HepG2 (cell line): ENCODE measurements at regions not wholly inside any gene's neighbourhood (a gene's known extent, or its start where the extent isn't known, plus 50 kb on each side); places are given as distances from the start of the nearest gene placed in this dataset.
"Not testable (repeated sequence)": the region's sequence is repeated elsewhere in the genome, so short reads cannot be mapped to it uniquely, and the experiment has no call there.

Source experiments
- ATAC-seq: fragments of 200-7000 bp; cut with Tn5 transposase; 3 replicates; pipeline ENCODE4 v1.9.1; 2020; ENCODE audit warnings: mild to moderate bottlenecking, moderate library complexity
- BruUV-seq: library from RNA; stranded (reverse); fragments of 400-500 nt; replicated peaks from 2 replicates; lab custom pipeline; 2021; lab: Mats Ljungman, UMichigan
- CTCF ChIA-PET: fragments of 300-600 bp; formaldehyde crosslinking; extraction: SDS; loops from one replicate; lab custom pipeline; 2021; ENCODE audit warnings: low total read pairs, inconsistent platforms, low intra/inter-chr PET ratio; lab: Yijun Ruan, JAX
- POLR2A ChIA-PET: fragments of 350-600 bp; sonication (Branson Sonifier 250); formaldehyde crosslinking; loops from one replicate; lab custom pipeline; 2020; ENCODE audit warnings: antibody characterized with exemption, inconsistent platforms; lab: Yijun Ruan, JAX
- DNase-seq: peaks from one replicate; pipeline ENCODE4 v3.0.0-alpha.2; 2015; ENCODE audit warnings: low spot score
- FAIRE-seq: peaks from 3 replicates; lab custom pipeline; 2011; peaks lifted over from hg19 to GRCh38; lab: Jason Lieb, UNC
- H2AFZ ChIP-seq: one replicate; pipeline ENCODE4 v1.6.1; 2011; ENCODE audit warnings: low read length, inconsistent platforms
- H3K27ac ChIP-seq: fragments of 300-600 bp; 3 replicates; pipeline ENCODE4 v1.8.0; 2011; ENCODE audit warnings: mixed run types, mild to moderate bottlenecking, mixed read lengths, low read length, inconsistent platforms; ENCODE audit not compliant: insufficient read depth; ENCODE audit errors: extremely low read length
- H3K27me3 ChIP-seq, 2 experiments: fragments of 200-600 bp in 1 of 2; 2 replicates in 1 of 2; 3 replicates in 1 of 2; pipeline versions ENCODE4 v1.6.0 to v1.8.0; 2011; ENCODE audit warnings: low read length in 2 of 2, mild to moderate bottlenecking in 2 of 2, moderate library complexity in 2 of 2, inconsistent platforms in 1 of 2; ENCODE audit not compliant: insufficient read depth in 2 of 2, control insufficient read depth in 1 of 2
- H3K36me3 ChIP-seq, 2 experiments: fragments of 200-600 bp in 1 of 2; replicated peaks in 1 of 2; 2 replicates in 1 of 2; 3 replicates in 1 of 2; pipeline versions ENCODE4 v1.5.1 to v1.8.0; 2011; ENCODE audit warnings: low read length in 2 of 2, inconsistent platforms in 1 of 2; ENCODE audit not compliant: insufficient read depth in 2 of 2, control insufficient read depth in 1 of 2
- H3K4me1 ChIP-seq: 2 replicates; pipeline ENCODE4 v1.5.1; 2012; ENCODE audit warnings: low read length, inconsistent platforms; ENCODE audit not compliant: insufficient read depth
- H3K4me2 ChIP-seq: 2 replicates; pipeline ENCODE4 v1.6.0; 2011; ENCODE audit warnings: low read depth, low read length, inconsistent platforms
- H3K4me3 ChIP-seq, 3 experiments: fragments of 200-600 bp in 1 of 3; sonication (generic), shearing (Covaris generic) in 1 of 3; replicated peaks in 1 of 3; 2 replicates each; pipeline ENCODE4 v1.5.1; 2011 to 2016; ENCODE audit warnings: low read length in 3 of 3, inconsistent platforms in 2 of 3, low read depth in 2 of 3, mild to moderate bottlenecking in 2 of 3, control low read depth in 1 of 3, mixed read lengths in 1 of 3; ENCODE audit not compliant: insufficient read depth in 1 of 3
- H3K79me2 ChIP-seq: one replicate; pipeline ENCODE4 v1.6.1; 2011; ENCODE audit warnings: low read length, inconsistent platforms; ENCODE audit not compliant: insufficient read depth
- H3K9ac ChIP-seq: 2 replicates; pipeline ENCODE4 v1.6.0; 2011; ENCODE audit warnings: mild to moderate bottlenecking, low read depth, low read length, inconsistent platforms; ENCODE audit not compliant: insufficient read depth
- H3K9me3 ChIP-seq: 2 replicates; pipeline ENCODE4 v1.5.1; 2012; ENCODE audit warnings: mild to moderate bottlenecking, low read length
- H4K20me1 ChIP-seq: 2 replicates; pipeline ENCODE4 v1.6.0; 2011; ENCODE audit warnings: inconsistent platforms, mild to moderate bottlenecking, low read length, moderate library complexity; ENCODE audit not compliant: insufficient read depth
- CREB1 ChIP-seq, 2 experiments: fragments of 450-650 bp in 1 of 2; IDR thresholded peaks; 2 replicates each; pipeline ENCODE4 v1.6.1; 2016 to 2017; ENCODE audit warnings: control low read depth in 1 of 2, mild to moderate bottlenecking in 1 of 2, missing compliant biosample characterization in 1 of 2, missing genetic modification characterization in 1 of 2
- KLF12 ChIP-seq: sonication (generic); formaldehyde crosslinking; IDR thresholded peaks from 2 replicates; pipeline ENCODE4 v1.4.0; 2020; ENCODE audit warnings: missing genetic modification reagents, borderline replicate concordance
- MXD4 ChIP-seq: IDR thresholded peaks from 2 replicates; pipeline ENCODE4 v1.6.1; 2016; ENCODE audit warnings: mild to moderate bottlenecking, missing biosample characterization, missing genetic modification reagents
- ZNF768 ChIP-seq: sonication (generic); formaldehyde crosslinking; IDR thresholded peaks from 2 replicates; pipeline ENCODE4 v1.4.0; 2020; ENCODE audit warnings: missing genetic modification reagents
- WGBS: methylation state at CpG from one replicate; pipeline ENCODE4 v1.1.6; 2017; ENCODE audit warnings: low lambda C conversion rate; 5-methylcytosine and 5-hydroxymethylcytosine counted together
- in situ Hi-C: cut with HindIII; loops from 2 replicates; pipeline ENCODE4 v1.10.0; 2017; ENCODE audit warnings: low pct_unique_long_range_greater_than_20kb; ENCODE audit not compliant: extremely low pct_ligation_motif_present
- intact Hi-C: fragments of 100-400 bp; cut with micrococcal nuclease; formaldehyde crosslinking; loops from one replicate; pipeline ENCODE4 v1.10.0; 2022; ENCODE audit not compliant: unreplicated experiment

DNA sequence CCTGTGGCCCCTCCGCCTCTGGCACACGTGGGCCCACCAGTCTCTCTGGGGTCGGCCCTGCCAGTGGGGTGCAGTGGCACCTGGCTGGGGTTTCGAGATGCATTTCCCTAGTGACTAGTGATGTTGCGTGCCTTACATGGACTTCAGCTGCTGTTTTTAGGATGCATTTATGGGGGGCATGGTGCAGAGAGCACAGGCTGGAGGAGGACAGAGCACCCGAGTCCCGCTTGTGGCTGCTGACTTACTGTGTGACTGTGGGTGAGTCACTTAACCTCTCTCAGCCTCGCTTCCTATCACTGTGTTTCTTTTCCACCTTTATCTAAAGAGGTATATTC, 213.0 kb upstream of the ZNF469 start:
- Histone ChIP-seq H3K27me3 (peaks cover 1 to 28% of the 10 kb centered on the region in 2 experiments; a peak in 4 of 5 replicates), H3K4me1 (peaks cover 21% of the 10 kb centered on the region)
- H3K79me2 ChIP-seq, H3K9me3 ChIP-seq, POLR2A ChIA-PET, H3K36me3 ChIP-seq, intact Hi-C loops, H4K20me1 ChIP-seq, H3K4me2 ChIP-seq, FAIRE-seq, in situ Hi-C loops, ATAC-seq, H3K9ac ChIP-seq, DNase-seq, H2AFZ ChIP-seq, BruUV-seq, H3K4me3 ChIP-seq, CTCF ChIA-PET, H3K27ac ChIP-seq: not testable (repeated sequence)
- TF ChIP-seq ZNF768, result peak; percentile 48
- 48% methylated on average over 7 of the region's 8 CpGs for WGBS

DNA sequence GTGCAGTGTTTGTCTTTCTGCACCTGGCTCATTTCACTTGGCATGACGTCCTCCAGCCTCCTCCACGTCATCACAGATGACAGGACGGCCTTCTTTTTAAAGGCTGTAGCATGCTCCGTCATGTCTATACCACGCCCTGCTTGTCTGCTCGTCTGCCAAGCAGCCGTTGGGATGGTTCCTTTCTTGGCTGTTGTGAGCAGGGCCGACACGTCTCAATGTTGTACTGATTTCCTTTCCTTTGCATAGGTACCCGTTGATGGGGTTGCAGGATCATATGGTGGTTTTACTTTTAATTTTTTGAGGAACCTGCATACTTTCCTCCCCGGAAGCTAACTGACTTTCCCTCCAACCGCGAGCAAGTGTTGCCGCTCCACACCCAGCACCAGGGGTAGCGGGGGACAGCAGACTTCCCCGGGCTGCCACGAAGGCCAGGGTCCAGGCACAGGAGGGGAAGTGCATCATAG, 212.2 kb upstream of the ZNF469 start:
- H3K36me3 ChIP-seq, result no peaks in the 10 kb centered on the region
- no peak for TF ChIP-seq KLF12 (CRISPR knock-in tag)
- TF ChIP-seq MXD4 (CRISPR knock-in tag), result no peak
- peak; percentile 63 for TF ChIP-seq CREB1 (IDR thresholded peaks at IDR 0.05)
- no peak for TF ChIP-seq CREB1 (CRISPR knock-in tag; IDR thresholded peaks at IDR 0.05)
- H2AFZ ChIP-seq, result no peak overlapping the region
- no peaks in the 10 kb centered on the region for H3K79me2 ChIP-seq
- in situ Hi-C loops (no loop called here), intact Hi-C loops (no loop called here)
- no peaks in the 10 kb centered on the region for H3K9me3 ChIP-seq
- no TSS peak for BruUV-seq
- CTCF ChIA-PET, result no interaction called here
- no peak overlapping the region for H3K4me3 ChIP-seq
- FAIRE-seq, result no peak
- H3K9ac ChIP-seq, result no peak overlapping the region
- peaks cover 21% of the 10 kb centered on the region for H3K4me1 ChIP-seq
- no peak for DNase-seq
- POLR2A ChIA-PET, result no interaction called here
- H4K20me1 ChIP-seq, result no peaks in the 10 kb centered on the region
- H3K27ac ChIP-seq, result no peak overlapping the region
- ATAC-seq, result no peak
- H3K27me3 ChIP-seq, result peaks cover 0 to 24% of the 10 kb centered on the region in 2 experiments; a peak in 3 of 5 replicates
- 40% methylated on average over 17 of the region's 17 CpGs for WGBS
- H3K4me2 ChIP-seq, result no peak overlapping the region

- H3K27me3 ChIP-seq, result peaks cover 0 to 24% of the 10 kb centered on the region in 2 experiments; a peak in 3 of 5 replicates
- in situ Hi-C loops, H3K9me3 ChIP-seq, H3K79me2 ChIP-seq, POLR2A ChIA-PET, H3K4me3 ChIP-seq, H4K20me1 ChIP-seq, CTCF ChIA-PET, H2AFZ ChIP-seq, FAIRE-seq, intact Hi-C loops, BruUV-seq, H3K9ac ChIP-seq, ATAC-seq, H3K36me3 ChIP-seq, H3K4me2 ChIP-seq, DNase-seq, H3K27ac ChIP-seq: not testable (repeated sequence)
- WGBS, result 0% methylated on average over 1 of the region's 1 CpG
- H3K4me1 ChIP-seq, result peaks cover 21% of the 10 kb centered on the region
Observed at GRCh38 chr16:88171126-88171525, 211.6 kb upstream of the ZNF469 start.

DNA sequence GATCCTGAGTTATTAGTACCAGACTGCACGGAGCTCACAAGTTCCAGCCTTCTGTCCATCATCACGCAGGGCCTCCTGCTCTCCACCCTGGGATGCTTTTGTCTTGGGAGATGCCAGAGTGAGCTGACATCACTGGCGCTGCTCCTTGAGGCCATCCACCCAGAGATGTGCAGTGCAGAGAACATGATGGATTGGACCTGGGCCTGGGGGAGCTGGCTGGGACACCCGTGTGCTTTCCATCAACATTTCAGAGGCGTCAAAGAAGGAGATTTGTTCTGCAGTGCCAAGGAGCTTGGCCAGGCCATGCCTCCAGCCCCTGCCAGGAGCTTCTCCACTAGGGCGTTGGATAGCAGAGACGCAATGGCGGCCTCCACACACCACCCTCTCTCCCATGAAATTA, 206.6 kb upstream of the ZNF469 start:
- H3K36me3 ChIP-seq, CTCF ChIA-PET, POLR2A ChIA-PET, DNase-seq, FAIRE-seq, H2AFZ ChIP-seq, H3K9ac ChIP-seq, H3K4me3 ChIP-seq, intact Hi-C loops, BruUV-seq, H3K9me3 ChIP-seq, H3K4me2 ChIP-seq, H3K27ac ChIP-seq, H3K4me1 ChIP-seq, H4K20me1 ChIP-seq, in situ Hi-C loops, H3K79me2 ChIP-seq, ATAC-seq: not testable (repeated sequence)
- WGBS, result 64% methylated on average over 3 of the region's 8 CpGs
- H3K27me3 ChIP-seq, result peaks cover 0 to 13% of the 10 kb centered on the region in 2 experiments; a peak in 2 of 5 replicates
